ENCODE measurements at regions not wholly inside any gene's neighbourhood (a gene's known extent, or its start where the extent isn't known, plus 50 kb on each side); places are given as distances from the start of the nearest gene placed in this dataset.

GRCh38 chr15:88383354-88383753 lies 83.8 kb downstream of the MRPL46 start:
- 40% methylated on average over 1 of the region's 1 CpG for WGBS (ENCODE audit: insufficient coverage)
- H3K9me3 ChIP-seq (ENCODE audit: control insufficient read depth, insufficient read depth, low read length), result no peaks in the 10 kb centered on the region
- DNase-seq (ENCODE audit: low read depth in 4 of 6, low spot score in 6 of 6), result no peak
- no peak overlapping the region for H3K4me3 ChIP-seq (ENCODE audit: low read depth, low read length)
- H3K27ac ChIP-seq (ENCODE audit: low read depth, low read length), result no peak overlapping the region
- no peaks in the 10 kb centered on the region for H3K4me1 ChIP-seq (ENCODE audit: control insufficient read depth, insufficient read depth, low read length)
- no peaks in the 10 kb centered on the region for H3K27me3 ChIP-seq (ENCODE audit: control insufficient read depth, insufficient read depth, low read length)
- no peaks in the 10 kb centered on the region for H3K36me3 ChIP-seq (ENCODE audit: control insufficient read depth, insufficient read depth, low read length)

- no peaks in the 10 kb centered on the region for H3K27me3 ChIP-seq (ENCODE audit: control insufficient read depth, insufficient read depth, low read length)
- no peaks in the 10 kb centered on the region for H3K4me1 ChIP-seq (ENCODE audit: control insufficient read depth, insufficient read depth, low read length)
- peak in 2 of 6 donors; percentile 19 to 44 for DNase-seq (ENCODE audit: low read depth in 4 of 6, low spot score in 6 of 6)
- no peak overlapping the region for H3K27ac ChIP-seq (ENCODE audit: low read depth, low read length)
- H3K36me3 ChIP-seq (ENCODE audit: control insufficient read depth, insufficient read depth, low read length), result no peaks in the 10 kb centered on the region
- no CpG with 5 or more reads among the region's 5 CpGs for WGBS (ENCODE audit: insufficient coverage)
- H3K4me3 ChIP-seq (ENCODE audit: low read depth, low read length), result no peak overlapping the region
- no peaks in the 10 kb centered on the region for H3K9me3 ChIP-seq (ENCODE audit: control insufficient read depth, insufficient read depth, low read length)
Observed at GRCh38 chr15:88382482-88382983, 84.7 kb downstream of the MRPL46 start.

GRCh38 chr15:88378188-88378637 lies 89.0 kb downstream of the MRPL46 start:
- no peaks in the 10 kb centered on the region for H3K9me3 ChIP-seq (ENCODE audit: control insufficient read depth, insufficient read depth, low read length)
- no peaks in the 10 kb centered on the region for H3K36me3 ChIP-seq (ENCODE audit: control insufficient read depth, insufficient read depth, low read length)
- no peaks in the 10 kb centered on the region for H3K27me3 ChIP-seq (ENCODE audit: control insufficient read depth, insufficient read depth, low read length)
- WGBS (ENCODE audit: insufficient coverage), result 90% methylated on average over 2 of the region's 3 CpGs
- no peak overlapping the region for H3K4me3 ChIP-seq (ENCODE audit: low read depth, low read length)
- no peaks in the 10 kb centered on the region for H3K4me1 ChIP-seq (ENCODE audit: control insufficient read depth, insufficient read depth, low read length)
- no peak overlapping the region for H3K27ac ChIP-seq (ENCODE audit: low read depth, low read length)
- DNase-seq (ENCODE audit: low read depth in 4 of 6, low spot score in 6 of 6), result no peak

- H3K27me3 ChIP-seq (ENCODE audit: control insufficient read depth, insufficient read depth, low read length), result no peaks in the 10 kb centered on the region
- no peaks in the 10 kb centered on the region for H3K36me3 ChIP-seq (ENCODE audit: control insufficient read depth, insufficient read depth, low read length)
- 100% methylated on average over 2 of the region's 2 CpGs for WGBS (ENCODE audit: insufficient coverage)
- H3K4me1 ChIP-seq (ENCODE audit: control insufficient read depth, insufficient read depth, low read length), result no peaks in the 10 kb centered on the region
- no peak overlapping the region for H3K27ac ChIP-seq (ENCODE audit: low read depth, low read length)
- H3K9me3 ChIP-seq (ENCODE audit: control insufficient read depth, insufficient read depth, low read length), result no peaks in the 10 kb centered on the region
- H3K4me3 ChIP-seq (ENCODE audit: low read depth, low read length), result no peak overlapping the region
- no peak for DNase-seq (ENCODE audit: low read depth in 4 of 6, low spot score in 6 of 6)
Observed at GRCh38 chr15:88377509-88377908, 89.7 kb downstream of the MRPL46 start.

- 79% methylated on average over 1 of the region's 3 CpGs for WGBS (ENCODE audit: insufficient coverage)
- H3K4me3 ChIP-seq (ENCODE audit: low read depth, low read length), result no peak overlapping the region
- H3K27ac ChIP-seq (ENCODE audit: low read depth, low read length), result no peak overlapping the region
- H3K4me1 ChIP-seq (ENCODE audit: control insufficient read depth, insufficient read depth, low read length), result no peaks in the 10 kb centered on the region
- H3K36me3 ChIP-seq (ENCODE audit: control insufficient read depth, insufficient read depth, low read length), result no peaks in the 10 kb centered on the region
- H3K27me3 ChIP-seq (ENCODE audit: control insufficient read depth, insufficient read depth, low read length), result no peaks in the 10 kb centered on the region
- no peaks in the 10 kb centered on the region for H3K9me3 ChIP-seq (ENCODE audit: control insufficient read depth, insufficient read depth, low read length)
- no peak for DNase-seq (ENCODE audit: low read depth in 4 of 6, low spot score in 6 of 6)
Observed at GRCh38 chr15:88376574-88377174, 90.5 kb downstream of the MRPL46 start.

- H3K4me1 ChIP-seq (ENCODE audit: control insufficient read depth, insufficient read depth, low read length), result no peaks in the 10 kb centered on the region
- H3K27me3 ChIP-seq (ENCODE audit: control insufficient read depth, insufficient read depth, low read length), result no peaks in the 10 kb centered on the region
- H3K36me3 ChIP-seq (ENCODE audit: control insufficient read depth, insufficient read depth, low read length), result no peaks in the 10 kb centered on the region
- no peak overlapping the region for H3K4me3 ChIP-seq (ENCODE audit: low read depth, low read length)
- WGBS (ENCODE audit: insufficient coverage), result 32% methylated on average over 3 of the region's 9 CpGs
- H3K9me3 ChIP-seq (ENCODE audit: control insufficient read depth, insufficient read depth, low read length), result no peaks in the 10 kb centered on the region
- no peak overlapping the region for H3K27ac ChIP-seq (ENCODE audit: low read depth, low read length)
- no peak for DNase-seq (ENCODE audit: low read depth in 4 of 6, low spot score in 6 of 6)
Observed at GRCh38 chr15:88375234-88375927, 91.8 kb downstream of the MRPL46 start.

GRCh38 chr15:88365124-88365523 lies 102.1 kb downstream of the MRPL46 start:
- WGBS (ENCODE audit: insufficient coverage), result 74% methylated on average over 10 of the region's 10 CpGs
- DNase-seq (ENCODE audit: low read depth in 4 of 6, low spot score in 6 of 6), result peak in 1 of 6 donors; percentile 9
- Histone ChIP-seq H3K9me3 (ENCODE audit: control insufficient read depth, insufficient read depth, low read length) (no peaks in the 10 kb centered on the region), H3K27ac (ENCODE audit: low read depth, low read length) (no peak overlapping the region), H3K27me3 (ENCODE audit: control insufficient read depth, insufficient read depth, low read length) (peaks cover 2% of the 10 kb centered on the region), H3K4me3 (ENCODE audit: low read depth, low read length) (no peak overlapping the region), H3K4me1 (ENCODE audit: control insufficient read depth, insufficient read depth, low read length) (no peaks in the 10 kb centered on the region), H3K36me3 (ENCODE audit: control insufficient read depth, insufficient read depth, low read length) (no peaks in the 10 kb centered on the region)

GRCh38 chr15:88348579-88349230 lies 92.2 kb upstream of the NTRK3 start:
- Histone ChIP-seq H3K36me3 (ENCODE audit: control insufficient read depth, insufficient read depth, low read length) (no peaks in the 10 kb centered on the region), H3K9me3 (ENCODE audit: control insufficient read depth, insufficient read depth, low read length) (no peaks in the 10 kb centered on the region), H3K4me1 (ENCODE audit: control insufficient read depth, insufficient read depth, low read length) (no peaks in the 10 kb centered on the region), H3K27ac (ENCODE audit: low read depth, low read length) (no peak overlapping the region), H3K4me3 (ENCODE audit: low read depth, low read length) (no peak overlapping the region), H3K27me3 (ENCODE audit: control insufficient read depth, insufficient read depth, low read length) (no peaks in the 10 kb centered on the region)
- WGBS (ENCODE audit: insufficient coverage), result no CpG with 5 or more reads among the region's 4 CpGs
- DNase-seq (ENCODE audit: low read depth in 4 of 6, low spot score in 6 of 6), result no peak

GRCh38 chr15:88345962-88346361 lies 89.4 kb upstream of the NTRK3 start:
- 85% methylated on average over 4 of the region's 4 CpGs for WGBS (ENCODE audit: insufficient coverage)
- no peak overlapping the region for H3K4me3 ChIP-seq (ENCODE audit: low read depth, low read length)
- no peaks in the 10 kb centered on the region for H3K36me3 ChIP-seq (ENCODE audit: control insufficient read depth, insufficient read depth, low read length)
- no peak for DNase-seq (ENCODE audit: low read depth in 4 of 6, low spot score in 6 of 6)
- H3K9me3 ChIP-seq (ENCODE audit: control insufficient read depth, insufficient read depth, low read length), result no peaks in the 10 kb centered on the region
- no peaks in the 10 kb centered on the region for H3K4me1 ChIP-seq (ENCODE audit: control insufficient read depth, insufficient read depth, low read length)
- H3K27me3 ChIP-seq (ENCODE audit: control insufficient read depth, insufficient read depth, low read length), result no peaks in the 10 kb centered on the region
- no peak overlapping the region for H3K27ac ChIP-seq (ENCODE audit: low read depth, low read length)
